ENCODE measurements at regions not wholly inside any gene's neighbourhood (a gene's known extent, or its start where the extent isn't known, plus 50 kb on each side); places are given as distances from the start of the nearest gene placed in this dataset.

DNA sequence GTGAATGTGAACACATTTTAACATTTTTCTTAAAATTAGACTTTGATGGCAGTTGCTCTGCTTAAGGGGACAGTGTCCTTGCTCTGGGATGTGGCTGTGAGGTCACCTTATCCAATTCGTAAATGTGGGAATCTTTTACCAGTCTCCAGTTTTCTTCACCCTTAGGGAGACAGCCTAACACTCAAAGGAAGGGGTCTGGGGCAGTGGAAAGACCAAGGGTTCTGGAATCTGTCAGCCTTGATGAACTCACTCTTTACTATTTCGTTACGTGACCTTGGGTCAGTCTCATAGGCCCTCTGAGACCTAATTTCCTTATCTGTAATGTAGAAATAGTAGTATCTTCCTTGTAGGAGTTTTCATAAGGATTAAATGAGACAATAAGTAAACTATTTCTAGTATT, 245.6 kb upstream of the ATP2B1 start:
- DNase-seq (ENCODE audit: low read depth): no peak

DNA sequence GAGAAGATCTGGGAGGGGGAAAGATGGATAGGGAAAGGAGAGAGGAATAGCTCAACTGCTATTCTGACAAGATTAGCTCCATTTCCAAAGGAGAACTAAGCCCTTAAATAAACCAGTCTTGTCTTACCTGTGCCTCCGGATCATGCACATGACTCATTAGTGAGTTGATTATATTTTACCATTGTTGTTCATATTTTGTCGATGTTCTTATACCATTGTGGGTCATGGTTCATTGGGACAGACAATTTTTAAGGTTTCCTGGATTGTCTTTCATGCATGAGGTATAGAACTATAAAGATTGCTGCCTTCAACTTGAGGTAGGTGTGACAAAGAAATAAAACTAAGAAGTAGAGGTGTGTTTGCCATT, 243.0 kb upstream of the ATP2B1 start:
- DNase-seq (ENCODE audit: low read depth): no peak

DNA sequence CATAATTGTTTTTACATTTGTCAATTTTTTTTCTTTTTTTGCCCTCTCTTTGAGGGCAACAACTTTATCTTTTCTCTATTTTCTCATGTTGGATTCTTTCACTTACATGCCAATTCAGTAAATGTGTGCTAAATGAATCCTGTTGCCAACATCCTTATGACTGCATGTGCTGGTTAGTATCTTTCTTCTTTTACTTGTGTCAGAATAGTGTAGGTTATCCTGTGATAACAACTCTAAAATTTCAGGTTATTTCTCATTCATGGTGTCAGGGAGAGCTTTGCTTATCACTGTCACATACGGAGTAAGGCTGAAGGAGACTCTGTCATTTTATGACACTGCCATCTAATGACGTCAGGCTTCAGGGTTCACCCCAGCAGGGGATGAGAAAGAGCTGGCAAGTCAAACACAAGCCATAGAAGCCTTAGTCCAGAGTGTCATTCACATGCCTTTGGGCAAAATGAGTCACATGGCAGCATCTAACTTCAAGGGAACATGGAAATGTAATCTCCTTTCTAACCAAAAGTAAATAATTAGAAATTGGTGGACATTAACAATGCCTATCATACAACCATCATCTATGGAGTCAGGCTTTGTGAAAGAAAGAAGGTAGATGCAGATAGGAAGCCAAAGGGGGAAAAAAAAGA, 242.5 kb upstream of the ATP2B1 start:
- no peak for DNase-seq (ENCODE audit: low read depth)

DNA sequence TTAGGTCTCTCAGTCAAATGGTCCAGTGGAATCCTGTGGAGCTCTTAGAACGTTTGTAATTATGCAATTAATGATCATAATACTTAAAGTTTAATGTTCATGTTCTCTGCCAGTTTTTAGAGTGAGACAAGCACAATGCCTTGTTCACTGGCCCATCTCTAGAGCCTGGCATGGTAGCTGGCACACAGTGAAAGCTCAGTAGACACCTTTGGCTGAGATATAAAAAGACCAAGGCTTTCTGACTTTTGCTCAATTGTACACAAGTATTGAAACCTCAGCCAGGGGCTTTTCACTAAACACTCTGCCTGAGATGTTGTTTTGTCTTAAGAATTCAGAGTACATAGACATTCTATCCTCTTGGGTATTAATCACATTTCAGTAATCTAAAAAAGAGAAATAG, 241.8 kb upstream of the ATP2B1 start:
- no peak for DNase-seq (ENCODE audit: low read depth)

DNA sequence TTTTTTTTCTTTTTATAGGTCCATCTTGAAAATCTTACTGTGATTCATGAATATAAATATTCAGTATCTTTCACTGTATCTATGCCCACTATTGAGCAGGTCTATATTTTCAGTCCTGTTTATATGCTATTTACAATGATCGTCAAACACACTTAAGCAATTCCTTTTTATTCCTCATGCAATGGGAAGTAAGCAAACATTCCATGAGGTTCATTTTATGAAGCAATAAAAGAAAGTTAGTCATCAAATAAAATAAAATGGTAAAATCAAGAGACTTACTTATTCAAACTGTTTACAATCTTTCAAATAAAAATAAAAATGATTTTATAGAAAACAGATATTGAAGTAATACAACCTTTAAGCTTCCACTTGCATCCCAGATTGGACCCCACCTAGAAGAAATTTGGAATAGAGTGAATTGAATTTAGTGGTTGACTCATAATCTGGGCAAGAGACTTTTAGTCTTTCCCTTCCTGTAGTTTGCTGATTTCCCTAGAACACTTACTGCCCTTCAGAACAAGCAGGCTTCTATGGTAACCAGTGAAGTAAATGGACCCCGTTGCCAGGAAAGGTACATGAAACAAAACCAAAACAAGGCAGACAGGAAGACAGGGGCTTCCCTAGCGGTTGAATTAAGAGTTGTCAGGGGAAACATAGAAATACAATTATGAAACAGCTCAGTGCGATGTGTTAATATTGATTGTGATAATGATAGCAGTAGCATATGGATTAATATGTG, 241.0 kb upstream of the ATP2B1 start:
- DNase-seq (ENCODE audit: low read depth): no peak

DNA sequence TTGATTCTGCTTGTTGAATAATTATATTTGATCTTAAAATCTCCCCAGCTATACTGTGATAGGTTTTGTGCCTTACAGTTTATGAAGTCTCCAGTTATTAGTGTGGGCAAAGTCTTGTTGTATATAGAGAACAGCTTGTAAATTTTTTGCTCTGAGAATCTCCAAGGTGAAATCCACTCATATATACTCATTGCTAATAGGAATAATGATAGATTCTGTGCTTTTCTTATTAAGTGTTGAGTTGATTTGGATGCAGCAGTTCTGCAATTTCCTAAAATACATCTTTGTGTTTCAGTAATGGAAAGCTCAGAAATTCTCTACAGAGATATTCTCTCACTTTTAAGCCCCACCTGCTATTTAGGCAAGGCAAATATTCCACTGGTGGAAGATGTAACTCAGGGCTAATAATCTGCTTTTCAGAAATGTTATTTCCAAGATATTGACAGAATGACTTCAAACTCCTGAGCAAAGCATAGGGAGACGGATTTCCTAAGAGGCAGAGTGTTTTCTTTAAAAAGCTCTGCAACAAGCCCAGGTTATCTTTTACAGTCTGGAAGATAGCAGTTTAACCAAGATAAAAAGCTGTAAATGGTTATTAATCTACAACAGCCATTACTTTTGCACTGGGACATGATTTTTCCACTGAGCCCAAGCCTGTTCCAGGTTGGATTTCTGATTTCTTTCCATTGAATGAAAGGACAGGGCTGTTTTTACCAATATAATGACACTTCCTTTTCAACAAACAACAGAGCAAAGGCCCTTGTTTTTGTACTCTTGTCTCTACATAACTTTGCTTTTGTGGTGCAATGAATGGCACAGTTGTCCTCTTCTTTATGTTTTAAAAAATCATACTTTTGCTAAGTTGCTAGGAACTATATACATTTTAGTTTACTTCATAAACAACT, 239.9 kb upstream of the ATP2B1 start:
- DNase-seq (ENCODE audit: low read depth): no peak

DNA sequence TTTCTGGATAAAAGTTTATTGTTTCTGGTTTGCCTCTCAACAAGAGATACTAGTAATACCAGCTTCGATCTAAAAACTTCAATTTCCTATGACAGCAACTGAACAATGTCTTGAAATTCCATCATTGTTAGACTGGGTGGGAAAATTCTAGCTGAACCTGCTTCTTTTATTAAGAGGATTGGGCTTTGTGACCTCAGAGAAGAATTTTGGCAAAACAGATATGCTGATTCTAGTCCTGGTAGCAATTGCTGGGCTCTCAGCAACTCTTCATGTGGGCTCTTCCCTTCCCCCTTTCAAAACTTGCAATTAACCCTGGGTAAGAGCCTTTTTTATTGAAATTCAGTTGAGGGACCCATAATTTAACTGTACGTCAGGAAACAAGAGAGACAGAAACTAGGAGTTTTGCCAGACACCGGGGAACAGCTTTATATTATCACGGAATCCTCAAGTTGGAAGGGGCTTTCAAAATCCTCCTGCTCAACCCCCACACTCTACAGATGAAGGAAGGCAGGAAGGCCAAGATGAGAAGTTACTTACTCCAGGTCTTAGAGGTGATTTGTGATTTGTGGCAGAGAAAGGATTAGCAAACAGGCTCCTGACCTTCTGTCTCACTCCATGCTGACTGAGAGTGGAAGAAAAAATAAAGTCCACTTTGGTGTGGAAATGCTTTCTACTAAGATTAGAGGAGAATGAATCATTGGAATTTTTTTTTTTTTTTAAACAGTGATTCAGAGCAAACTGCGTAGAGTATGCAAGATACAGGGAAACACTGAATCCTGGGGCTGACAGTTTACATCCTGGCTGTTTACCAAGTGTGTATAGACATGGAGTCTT, 239.0 kb upstream of the ATP2B1 start:
- no peak for DNase-seq (ENCODE audit: low read depth)

DNA sequence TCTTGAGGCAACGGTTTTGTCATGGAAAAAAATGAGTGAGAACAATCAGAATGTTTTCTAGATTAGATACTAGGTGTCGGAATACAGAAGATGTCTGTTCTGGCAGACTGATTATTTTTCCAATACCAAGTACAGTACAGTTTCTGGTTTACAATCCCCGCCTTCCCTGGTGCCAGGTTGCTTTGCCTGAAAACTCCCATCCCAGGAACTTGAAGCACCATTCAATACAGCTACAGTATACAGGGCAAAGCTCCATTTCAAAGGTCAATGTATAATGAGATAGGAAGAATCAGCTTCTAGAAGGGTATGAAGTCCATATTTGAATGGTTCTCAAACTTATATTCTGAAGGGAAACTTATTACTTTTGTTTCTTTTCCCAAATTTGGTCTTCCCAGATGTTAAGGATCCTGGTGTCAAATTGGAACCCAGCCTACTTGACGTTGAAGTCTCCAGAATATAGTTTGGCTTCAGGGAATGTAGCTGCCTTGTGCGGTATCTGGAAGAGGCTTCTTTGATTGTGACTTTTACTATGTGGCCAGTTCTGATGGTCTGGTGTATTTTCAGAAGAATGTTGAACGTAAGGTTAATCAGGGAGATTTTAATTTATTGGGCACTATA, 238.0 kb upstream of the ATP2B1 start:
- DNase-seq (ENCODE audit: low read depth): no peak

DNA sequence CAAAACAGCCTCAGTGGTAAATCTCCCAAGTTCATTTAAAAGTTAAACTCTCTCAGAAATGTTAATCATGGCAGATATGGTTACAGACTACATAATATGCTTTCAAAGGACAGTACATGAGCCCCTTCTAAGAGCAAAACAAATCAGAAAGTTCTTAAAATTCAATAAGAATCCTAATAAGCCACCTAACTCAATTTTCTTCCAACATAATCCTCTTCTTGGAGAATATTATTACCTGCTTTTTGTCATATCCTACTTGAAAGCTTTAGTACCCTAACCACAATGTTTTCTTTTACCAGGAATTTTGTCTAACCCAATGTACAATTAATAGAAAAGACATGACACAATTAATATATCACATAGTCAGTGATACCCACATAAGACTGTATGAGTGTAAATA, 236.5 kb upstream of the ATP2B1 start:
- no peak for DNase-seq (ENCODE audit: low read depth)

DNA sequence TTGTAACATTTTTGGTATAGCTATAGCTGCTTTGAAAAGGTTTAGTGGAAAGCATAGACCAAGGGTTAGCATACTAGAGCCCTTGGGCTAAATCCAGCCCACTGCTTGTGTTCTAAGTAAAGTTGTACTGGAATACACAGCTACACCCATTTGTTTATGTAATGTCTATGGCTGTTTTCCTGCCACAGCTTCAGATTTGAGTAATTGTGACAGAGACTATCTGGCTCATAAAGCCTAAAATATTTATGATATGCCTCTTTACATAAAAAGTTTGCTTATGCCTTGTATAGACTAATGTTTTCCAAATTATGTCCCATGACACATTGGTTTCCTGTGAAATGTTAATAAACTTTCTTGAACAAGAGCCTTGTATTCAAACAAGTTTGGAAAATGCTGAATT, 234.8 kb upstream of the ATP2B1 start:
- no peak for DNase-seq (ENCODE audit: low read depth)

DNA sequence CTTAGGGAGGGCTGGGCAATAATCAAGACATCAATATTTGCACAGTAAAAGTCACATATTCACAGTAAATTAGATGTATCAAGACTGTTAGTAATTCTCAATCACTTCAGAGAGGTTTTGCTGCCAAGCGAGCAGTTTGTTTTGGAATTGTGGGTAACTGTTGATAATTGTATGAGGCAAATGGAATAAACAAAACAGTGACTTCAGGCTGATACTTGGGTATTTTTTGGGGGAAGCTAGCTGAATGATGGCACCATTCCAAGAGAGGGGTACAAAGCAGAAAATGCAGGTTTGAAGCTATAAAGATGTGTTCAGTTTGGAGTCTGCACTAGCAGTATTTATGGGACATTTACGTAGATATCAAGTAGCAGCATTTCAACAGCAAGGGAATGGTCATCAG, 232.8 kb upstream of the ATP2B1 start:
- no peak for DNase-seq (ENCODE audit: low read depth)

DNA sequence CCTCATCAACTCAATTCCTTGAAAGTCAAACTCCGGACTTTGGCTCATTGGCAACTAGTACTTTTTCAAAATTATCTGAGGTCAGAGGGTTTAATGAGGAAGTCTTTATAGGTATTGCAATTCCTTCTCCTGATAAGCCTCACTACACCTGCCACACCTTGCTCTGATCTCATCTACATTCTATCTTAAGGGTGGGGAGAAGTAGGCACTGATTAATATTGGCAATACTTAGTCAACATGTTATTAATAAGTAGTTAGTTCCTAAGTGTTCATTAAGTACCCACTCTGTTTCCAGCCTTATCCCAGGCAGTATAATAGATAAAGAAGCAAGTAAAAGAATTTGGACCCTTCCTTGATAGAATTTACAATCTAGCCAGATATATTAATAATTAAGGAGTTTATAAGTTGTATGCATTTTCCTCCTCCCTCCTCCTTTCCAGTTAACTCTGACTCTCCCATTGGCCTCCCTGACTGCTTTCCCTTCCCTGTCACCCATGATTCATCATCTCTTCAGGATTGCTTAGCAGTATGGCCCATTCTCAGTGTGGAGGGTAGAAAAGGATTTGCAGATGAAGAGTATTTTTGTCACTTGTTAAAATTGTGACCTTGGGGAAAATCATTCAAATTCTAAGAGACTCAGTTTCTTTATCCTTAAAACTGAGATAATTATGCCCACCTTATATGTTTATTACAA, 231.0 kb upstream of the ATP2B1 start:
- DNase-seq (ENCODE audit: low read depth): no peak

DNA sequence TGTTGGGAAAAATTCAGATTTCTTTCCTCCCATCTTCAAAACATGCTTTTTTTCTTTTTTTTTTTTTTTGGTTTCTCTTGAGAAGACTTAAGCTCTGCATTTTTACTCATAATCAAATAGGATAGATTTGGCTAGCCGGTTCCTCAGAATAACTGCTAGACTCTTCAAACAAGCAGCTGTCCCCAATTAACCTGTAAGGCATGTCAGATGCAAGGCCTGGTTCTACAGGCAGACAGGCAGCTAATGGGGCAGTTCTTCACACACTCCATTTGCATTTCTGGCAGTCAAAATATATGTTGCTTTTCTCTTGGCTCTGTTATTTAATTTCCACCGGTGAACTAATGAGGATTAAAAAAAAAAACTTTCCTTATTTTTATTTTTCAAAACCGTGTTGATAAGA, 228.0 kb upstream of the ATP2B1 start:
- no peak for DNase-seq (ENCODE audit: low read depth)

DNA sequence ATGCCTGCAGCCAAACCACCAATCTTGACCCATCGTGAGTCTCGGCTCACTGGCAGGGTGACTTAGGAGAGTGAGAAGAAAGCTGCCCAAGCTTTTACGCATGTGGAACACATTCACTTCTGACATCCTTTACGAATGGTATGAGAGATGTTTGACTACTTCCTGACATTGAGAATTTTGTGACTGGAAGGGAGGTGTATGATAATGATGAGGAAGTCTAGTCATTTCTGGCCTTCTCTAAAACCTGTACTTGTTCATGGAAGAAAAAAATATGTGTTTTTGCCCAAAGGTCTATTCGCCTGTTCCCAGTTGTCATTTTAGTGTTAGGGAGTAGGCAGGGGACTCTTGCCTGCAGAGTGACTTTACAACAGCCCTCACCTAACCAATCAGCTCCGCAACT, 227.2 kb upstream of the ATP2B1 start:
- DNase-seq (ENCODE audit: low read depth): no peak

DNA sequence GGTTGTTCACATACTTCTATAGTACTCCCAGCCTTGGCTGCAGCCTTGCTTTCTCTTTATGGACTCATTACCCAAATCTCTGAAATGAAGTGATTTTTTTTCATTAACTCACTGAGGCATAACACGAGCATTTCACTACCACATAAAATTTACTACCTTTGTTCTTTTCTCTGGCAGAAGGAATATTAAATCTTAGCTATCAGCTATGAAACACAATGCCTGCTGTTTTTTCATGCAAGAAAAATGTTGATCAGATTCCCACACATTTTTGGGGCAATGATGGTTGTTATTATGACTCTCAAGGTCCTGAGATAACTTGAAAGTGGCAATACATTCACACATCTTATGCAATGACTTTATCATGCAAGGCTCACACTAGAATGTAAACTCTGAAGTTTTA, 225.3 kb upstream of the ATP2B1 start:
- DNase-seq (ENCODE audit: low read depth): no peak

DNA sequence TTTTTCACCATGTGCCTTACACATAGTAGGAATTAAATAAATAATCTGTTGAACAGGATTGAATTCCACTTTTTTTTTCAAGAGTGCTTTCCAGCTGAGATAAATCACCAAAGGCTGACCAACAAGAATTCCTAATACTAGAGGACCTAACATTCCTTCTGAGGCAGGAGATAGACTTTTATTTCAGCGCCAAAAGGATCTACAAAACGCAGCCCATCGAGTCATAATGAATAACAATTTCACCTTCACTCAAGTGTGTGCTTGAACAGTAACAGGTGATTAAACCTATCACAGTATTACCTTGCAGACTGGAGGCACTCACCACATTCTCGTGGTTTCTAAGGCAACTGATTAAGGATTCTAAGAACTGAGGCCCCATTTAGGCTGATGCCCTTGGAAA, 224.3 kb upstream of the ATP2B1 start:
- no peak for DNase-seq (ENCODE audit: low read depth)

DNA sequence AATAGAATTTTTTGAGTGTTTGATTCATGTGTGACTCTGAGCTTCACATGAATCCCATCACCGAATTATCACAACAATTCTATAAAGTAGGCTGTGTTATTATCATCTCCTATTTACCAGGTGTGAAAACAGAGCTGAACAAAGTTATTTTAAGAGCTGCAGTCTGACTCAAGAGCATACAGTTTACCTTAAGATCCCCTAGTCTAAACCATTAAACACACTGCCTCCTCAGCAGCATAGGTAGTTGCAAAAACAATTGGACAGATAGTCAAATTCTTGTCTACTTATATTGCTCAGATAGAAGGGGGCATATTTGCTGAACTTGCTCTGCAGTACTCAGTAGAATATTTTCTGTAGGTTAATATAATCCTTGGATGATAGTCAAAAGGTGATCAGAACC, 219.8 kb upstream of the ATP2B1 start:
- no peak for DNase-seq (ENCODE audit: low read depth)

DNA sequence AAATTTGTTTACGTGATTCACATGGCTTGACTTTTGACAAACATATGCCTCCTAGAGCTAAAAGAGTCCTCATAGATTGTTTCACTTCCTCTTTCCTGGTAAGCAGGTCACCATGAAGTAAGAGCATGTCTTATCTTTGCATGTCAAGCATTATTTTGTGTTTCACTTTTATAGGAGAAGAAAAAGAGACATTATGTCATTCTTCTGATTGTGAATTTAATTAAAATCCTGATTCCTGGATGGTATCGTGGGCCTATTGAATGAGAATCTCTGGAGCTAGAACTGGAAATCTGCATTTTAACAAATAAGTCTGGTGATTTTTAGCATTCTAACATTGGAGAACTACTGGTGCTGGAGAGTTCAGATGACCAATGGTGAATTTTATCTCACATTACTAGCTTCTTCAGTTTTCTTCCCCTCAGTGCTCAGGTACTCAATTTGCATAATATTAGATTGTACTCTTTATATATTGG, 218.6 kb upstream of the ATP2B1 start:
- DNase-seq (ENCODE audit: low read depth): no peak

DNA sequence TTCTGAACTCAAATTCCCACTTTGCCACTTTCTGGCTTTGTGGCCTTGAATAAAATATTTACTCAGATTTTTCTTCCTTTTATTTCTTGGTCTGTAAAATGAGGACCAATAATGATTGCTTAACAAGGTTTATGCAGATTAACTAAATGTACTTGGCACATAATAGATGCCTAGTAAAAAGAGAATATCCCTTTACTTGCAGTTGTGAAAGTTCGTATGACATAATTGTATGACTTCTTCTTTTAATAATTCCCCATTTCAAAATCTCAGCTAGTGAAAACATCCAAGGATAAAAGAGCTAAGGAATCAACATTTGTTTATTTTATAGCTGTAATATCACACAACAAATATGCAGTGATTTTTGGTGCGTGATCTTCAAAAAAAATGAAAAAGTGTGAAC, 215.6 kb upstream of the ATP2B1 start:
- no peak for DNase-seq (ENCODE audit: low read depth)

DNA sequence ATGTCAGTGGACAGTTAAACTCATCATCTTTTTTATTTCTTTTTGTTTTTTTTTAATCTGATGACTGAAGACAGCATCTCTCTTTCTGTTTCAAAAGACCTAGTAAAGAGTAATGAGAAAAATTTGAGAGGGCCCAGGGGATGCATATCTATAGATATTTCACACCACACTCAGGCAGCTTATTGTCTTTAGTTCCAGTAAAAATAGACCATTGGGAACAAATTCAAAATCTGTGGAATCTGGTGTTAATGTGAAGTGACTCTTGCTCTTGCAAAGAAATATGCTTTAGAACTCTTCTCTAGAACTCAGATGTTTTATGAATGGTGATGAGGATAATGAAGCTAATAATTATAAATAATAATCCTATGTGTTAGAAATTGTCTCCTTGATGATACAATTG, 214.5 kb upstream of the ATP2B1 start:
- no peak for DNase-seq (ENCODE audit: low read depth)

DNA sequence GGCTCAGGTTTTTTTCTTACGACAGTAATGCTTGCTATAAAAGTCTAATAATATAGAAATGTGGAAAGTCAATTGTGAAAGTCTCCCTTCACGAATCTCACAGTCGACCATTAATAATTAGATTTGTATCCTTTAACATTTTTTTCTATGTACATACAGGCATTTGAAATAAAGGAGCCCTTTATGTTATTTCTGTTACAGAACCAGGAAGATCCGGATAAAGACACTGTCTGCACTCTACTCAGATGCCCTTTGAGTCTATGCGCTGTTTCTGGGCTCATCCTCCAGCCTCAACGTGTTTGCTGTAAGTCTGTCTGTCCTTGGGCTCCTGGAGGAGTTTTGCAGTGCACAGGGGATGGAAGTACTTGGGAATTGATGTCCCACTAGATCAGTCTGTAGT, 212.2 kb upstream of the ATP2B1 start:
- no peak for DNase-seq (ENCODE audit: low read depth)

Data from stimulated activated CD8-positive, alpha-beta memory T cell treated with anti-CD3 and anti-CD28 coated beads, Interleukin-12 subunit alpha, Interleukin-12 subunit beta, amount 100 ng/mL, for 4 hours (primary cell).